B cell (primary cell): ENCODE measurements at regions not wholly inside any gene's neighbourhood (a gene's known extent, or its start where the extent isn't known, plus 50 kb on each side); places are given as distances from the start of the nearest gene placed in this dataset.

Experiments
- ATAC-seq: fragments of 200-7000 bp; cut with Tn5 transposase; one replicate; pipeline ENCODE4 v1.10.0; 2021; ENCODE audit warnings: low read depth, mild to moderate bottlenecking, moderate number of reproducible peaks, moderate library complexity
- CTCF ChIA-PET: fragments of 350-600 bp; sonication (Branson Sonifier 250); formaldehyde crosslinking; loops from one replicate; lab custom pipeline; 2021; ENCODE audit warnings: antibody characterized with exemption, inconsistent platforms; lab: Charles Lee
- POLR2A ChIA-PET: fragments of 350-600 bp; sonication (Branson Sonifier 250); formaldehyde crosslinking; loops from one replicate; lab custom pipeline; 2021; ENCODE audit warnings: antibody characterized with exemption; lab: Charles Lee
- DNase-seq: peaks from one replicate; pipeline ENCODE4 v3.0.0; 2013
- H2AFZ ChIP-seq: 2 replicates; pipeline ENCODE4 v1.6.1; 2012; ENCODE audit warnings: mild to moderate bottlenecking, low read depth, low read length; ENCODE audit not compliant: insufficient read depth, poor library complexity, severe bottlenecking
- H3K27ac ChIP-seq, 2 donors: 1 replicate in 1 of 2; 2 replicates in 1 of 2; pipeline ENCODE4 v1.5.1; 2012 to 2013; ENCODE audit warnings: low read length in 2 of 2, mild to moderate bottlenecking in 2 of 2, moderate library complexity in 1 of 2
- H3K27me3 ChIP-seq, 4 experiments: fragments of 200-600 bp in 1 of 4; sonication (generic) in 1 of 4; replicated peaks in 1 of 4; 1 replicate in 2 of 4; 2 replicates in 2 of 4; pipeline versions ENCODE4 v1.6.1 to v1.7.0; 2013 to 2016; ENCODE audit warnings: low read length in 3 of 4, mild to moderate bottlenecking in 2 of 4, mixed read lengths in 1 of 4, moderate library complexity in 1 of 4; ENCODE audit not compliant: insufficient read depth in 4 of 4, control insufficient read depth in 3 of 4; ENCODE audit errors: control extremely low read depth in 1 of 4
- H3K36me3 ChIP-seq, 2 experiments: replicated peaks in 1 of 2; 1 replicate in 1 of 2; 2 replicates in 1 of 2; pipeline versions ENCODE4 v1.6.1 to v1.7.1; 2013; ENCODE audit warnings: low read length in 1 of 2; ENCODE audit not compliant: insufficient read depth in 2 of 2, control insufficient read depth in 1 of 2; ENCODE audit errors: control extremely low read depth in 1 of 2, extremely low read depth in 1 of 2
- H3K4me1 ChIP-seq, 2 donors: fragments of 200-600 bp in 1 of 2; sonication (generic) in 1 of 2; 1 replicate in 1 of 2; 2 replicates in 1 of 2; pipeline versions ENCODE4 v1.5.1 to v1.6.1; 2013 to 2017; ENCODE audit warnings: low read length in 2 of 2; ENCODE audit not compliant: control insufficient read depth in 2 of 2, insufficient read depth in 2 of 2
- H3K4me2 ChIP-seq: replicated peaks from 2 replicates; pipeline ENCODE3; 2012; ENCODE audit warnings: mild to moderate bottlenecking, low read depth, low read length; ENCODE audit not compliant: poor library complexity, severe bottlenecking
- H3K4me3 ChIP-seq, 5 experiments: fragments of 200-600 bp in 1 of 5; sonication (generic) in 1 of 5; 1 replicate in 3 of 5; 2 replicates in 2 of 5; pipeline versions ENCODE4 v1.5.1 to v1.7.0; 2011 to 2016; ENCODE audit warnings: low read length in 4 of 5, mild to moderate bottlenecking in 4 of 5, low read depth in 2 of 5, control low read depth in 1 of 5, moderate library complexity in 1 of 5; ENCODE audit not compliant: insufficient read depth in 1 of 5; ENCODE audit errors: control extremely low read depth in 1 of 5, extremely low read depth in 1 of 5
- H3K79me2 ChIP-seq: fragments of 200-600 bp; sonication (generic); one replicate; pipeline ENCODE4 v1.6.0; 2016; ENCODE audit warnings: low read length; ENCODE audit not compliant: control insufficient read depth, insufficient read depth
- H3K9ac ChIP-seq: fragments of 200-600 bp; sonication (generic); 2 replicates; pipeline ENCODE4 v1.6.1; 2017; ENCODE audit warnings: mild to moderate bottlenecking, low read length, moderate library complexity
- H3K9me3 ChIP-seq, 3 donors: one replicate each; pipeline versions ENCODE4 v1.6.1 to v1.7.1; 2013; ENCODE audit warnings: low read length in 2 of 3; ENCODE audit not compliant: control insufficient read depth in 2 of 3, insufficient read depth in 1 of 3; ENCODE audit errors: control extremely low read depth in 1 of 3
- H4K20me1 ChIP-seq: 2 replicates; pipeline ENCODE4 v1.6.0; 2012; ENCODE audit warnings: mild to moderate bottlenecking, low read length; ENCODE audit not compliant: insufficient read depth, control insufficient read depth, poor library complexity, severe bottlenecking
- H3K27ac Mint-ChIP-seq: one replicate; pipeline ENCODE4 v1.8.0; 2021; ENCODE audit warnings: mixed read lengths
- H3K27me3 Mint-ChIP-seq: one replicate; pipeline ENCODE4 v1.8.0; 2021; ENCODE audit warnings: mixed read lengths
- H3K4me1 Mint-ChIP-seq: one replicate; pipeline ENCODE4 v1.8.0; 2021; ENCODE audit warnings: mixed read lengths
- H3K4me3 Mint-ChIP-seq: one replicate; pipeline ENCODE4 v1.8.0; 2021; ENCODE audit warnings: mixed read lengths
- H3K9me3 Mint-ChIP-seq: one replicate; pipeline ENCODE4 v1.8.0; 2022; ENCODE audit warnings: mixed read lengths; ENCODE audit not compliant: insufficient read depth
- CTCF ChIP-seq: fragments of 200-600 bp; IDR thresholded peaks from one replicate; pipeline ENCODE4 v1.8.0; 2022; ENCODE audit warnings: antibody characterized with exemption, mild to moderate bottlenecking
- EZH2 ChIP-seq: IDR thresholded peaks from 2 replicates; pipeline ENCODE4 v1.6.1; 2012; ENCODE audit warnings: borderline replicate concordance, low read depth, mild to moderate bottlenecking, moderate library complexity, low read length; ENCODE audit not compliant: insufficient read depth, poor library complexity, severe bottlenecking
- WGBS: methylation state at CpG from one replicate; pipeline ENCODE4 v1.1.5; 2013; ENCODE audit warnings: missing lambda C conversion rate; ENCODE audit not compliant: insufficient coverage; 5-methylcytosine and 5-hydroxymethylcytosine counted together
- intact Hi-C: fragments of 100-400 bp; cut with micrococcal nuclease; formaldehyde crosslinking; loops from one replicate; pipeline ENCODE4 v1.10.0; 2022

- H2AFZ ChIP-seq, result no peak overlapping the region
- H3K4me1 Mint-ChIP-seq, result no peaks in the 10 kb centered on the region
- POLR2A ChIA-PET, result no interaction called here
- CTCF ChIA-PET, result no interaction called here
- no peaks in the 10 kb centered on the region for H3K79me2 ChIP-seq
- DNase-seq (no peak), ATAC-seq (no peak)
- intact Hi-C loops, result no loop called here
- H3K9me3 ChIP-seq, result peaks cover 0 to 3% (median 0%) of the 10 kb centered on the region in 3 donors
- no peak overlapping the region for H3K4me3 ChIP-seq
- WGBS, result no CpG with 5 or more reads among the region's 3 CpGs
- H3K4me2 ChIP-seq, result no peak overlapping the region
- H4K20me1 ChIP-seq, result no peaks in the 10 kb centered on the region
- H3K9ac ChIP-seq, result no peak overlapping the region
- no peaks in the 10 kb centered on the region for H3K36me3 ChIP-seq
- TF ChIP-seq EZH2 (no peak), CTCF (no peak)
- H3K9me3 Mint-ChIP-seq, result peaks cover 2% of the 10 kb centered on the region
- H3K27me3 ChIP-seq, result no peaks in the 10 kb centered on the region
- no peaks in the 10 kb centered on the region for H3K27me3 Mint-ChIP-seq
- H3K4me1 ChIP-seq, result no peaks in the 10 kb centered on the region
- H3K4me3 Mint-ChIP-seq, result no peak overlapping the region
- H3K27ac Mint-ChIP-seq, result no peak overlapping the region
- no peak overlapping the region for H3K27ac ChIP-seq
Observed at GRCh38 chr6:81366972-81367371, 385.5 kb downstream of the TENT5A start.

GRCh38 chr6:81362246-81362645 lies 390.2 kb downstream of the TENT5A start:
- H3K9ac ChIP-seq, result no peak overlapping the region
- no peak for DNase-seq

More at GRCh38 chr6:81362246-81362645, 390.2 kb downstream of the TENT5A start:
- no peak overlapping the region for H3K27ac ChIP-seq
- H2AFZ ChIP-seq, result no peak overlapping the region
- H3K36me3 ChIP-seq, result no peaks in the 10 kb centered on the region
- no peak overlapping the region for H3K4me3 Mint-ChIP-seq
- H3K79me2 ChIP-seq, result no peaks in the 10 kb centered on the region
- no CpG with 5 or more reads among the region's 1 CpG for WGBS
- H3K27ac Mint-ChIP-seq, result no peak overlapping the region
- no peak for ATAC-seq
- no peak overlapping the region for H3K4me2 ChIP-seq
- POLR2A ChIA-PET, result no interaction called here
- intact Hi-C loops, result no loop called here
- H3K9me3 ChIP-seq, result peaks cover 0 to 3% (median 0%) of the 10 kb centered on the region in 3 donors
- no peaks in the 10 kb centered on the region for H3K27me3 Mint-ChIP-seq
- CTCF ChIA-PET, result no interaction called here
- H3K4me1 Mint-ChIP-seq, result no peaks in the 10 kb centered on the region
- TF ChIP-seq CTCF, result no peak
- TF ChIP-seq EZH2, result no peak
- no peaks in the 10 kb centered on the region for H3K27me3 ChIP-seq
- H3K4me3 ChIP-seq, result no peak overlapping the region
- no peaks in the 10 kb centered on the region for H3K4me1 ChIP-seq
- no peaks in the 10 kb centered on the region for H3K9me3 Mint-ChIP-seq
- H4K20me1 ChIP-seq, result no peaks in the 10 kb centered on the region
